GM18511 (cell line): ENCODE measurements at regions not wholly inside any gene's neighbourhood (a gene's known extent, or its start where the extent isn't known, plus 50 kb on each side); places are given as distances from the start of the nearest gene placed in this dataset.
A peak's percentile ranks its signal among the peaks of the same experiment; 100 is the strongest.

Experiments
- ATAC-seq: cut with Tn5 transposase; IDR thresholded peaks from one replicate; pipeline ENCODE4 v1.9.1; 2021; ENCODE audit warnings: mild to moderate bottlenecking, moderate library complexity; ENCODE audit not compliant: unreplicated experiment

DNA sequence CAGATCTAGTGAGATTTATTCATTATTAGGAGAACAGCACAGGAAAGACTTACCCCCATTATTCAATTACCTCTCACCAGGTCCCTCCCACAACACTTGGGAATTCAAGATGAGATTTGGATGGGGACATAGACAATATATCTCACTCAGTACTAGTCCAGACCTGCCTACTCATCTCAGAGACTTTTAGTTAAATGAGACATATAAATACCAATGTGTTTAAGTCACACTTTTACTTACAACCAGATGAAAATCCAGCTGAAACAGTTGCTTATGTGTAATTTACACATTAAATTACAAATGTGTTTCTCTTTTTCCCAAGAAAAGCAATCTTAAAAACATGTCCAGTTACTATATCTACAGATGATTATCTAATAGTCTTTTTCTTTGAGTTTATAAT lies 1145.6 kb downstream of the KCNT2 start:
- no peak for ATAC-seq

DNA sequence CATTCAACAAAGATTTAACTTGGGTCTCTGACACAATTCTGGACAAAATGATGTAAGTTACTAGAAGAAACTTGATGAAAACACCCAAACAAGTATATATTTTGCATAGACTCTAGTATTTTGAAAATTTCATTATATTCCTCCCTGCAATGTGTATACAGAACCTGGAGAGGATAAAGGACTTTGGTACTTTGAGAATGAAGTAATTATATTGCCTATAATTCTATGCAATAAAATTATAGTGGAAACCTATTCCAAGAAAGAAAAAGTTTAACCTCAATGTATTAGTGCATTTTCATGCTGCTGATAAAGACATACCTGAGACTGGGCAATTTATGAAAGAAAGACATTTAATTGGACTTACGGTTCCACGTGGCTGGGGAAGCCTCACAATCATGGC lies 1146.1 kb downstream of the KCNT2 start:
- ATAC-seq, result no peak

DNA sequence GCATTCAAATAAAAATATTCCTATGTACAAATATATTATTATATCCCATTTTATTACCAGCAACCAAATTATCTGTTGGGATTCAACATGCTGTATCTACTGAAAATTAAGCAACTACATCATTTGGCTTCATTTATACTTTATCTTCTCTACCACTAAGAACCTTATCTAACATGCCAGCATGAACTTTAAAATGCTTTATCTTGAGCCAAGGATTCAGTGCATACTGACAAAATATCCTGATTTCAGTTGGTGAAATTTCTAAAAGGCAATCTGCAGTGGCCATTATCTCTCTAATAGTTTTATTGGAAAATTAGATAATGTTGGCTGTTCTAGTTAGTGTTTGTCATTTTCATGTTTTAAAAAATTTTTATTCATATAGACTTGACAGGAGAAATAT lies 1149.9 kb downstream of the KCNT2 start:
- no peak for ATAC-seq

DNA sequence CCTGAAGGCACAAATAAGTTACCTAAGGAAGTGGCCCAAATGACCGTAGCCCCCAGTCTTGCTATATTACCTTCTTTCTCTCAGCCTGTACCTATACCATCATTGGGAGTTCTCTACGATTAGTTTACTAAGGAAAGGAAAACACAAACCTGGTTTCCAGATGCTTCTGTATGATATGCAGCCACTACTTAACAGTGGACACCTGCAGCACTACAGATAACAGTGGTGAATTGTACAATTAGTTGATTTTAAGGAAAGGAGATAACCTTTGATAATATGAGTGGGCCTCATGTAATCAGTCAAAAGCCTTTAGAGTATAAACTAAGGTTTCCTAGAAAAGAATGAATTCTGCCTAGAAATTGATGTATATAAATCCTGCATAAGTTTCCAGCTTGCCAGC lies 1157.4 kb downstream of the KCNT2 start:
- no peak for ATAC-seq

DNA sequence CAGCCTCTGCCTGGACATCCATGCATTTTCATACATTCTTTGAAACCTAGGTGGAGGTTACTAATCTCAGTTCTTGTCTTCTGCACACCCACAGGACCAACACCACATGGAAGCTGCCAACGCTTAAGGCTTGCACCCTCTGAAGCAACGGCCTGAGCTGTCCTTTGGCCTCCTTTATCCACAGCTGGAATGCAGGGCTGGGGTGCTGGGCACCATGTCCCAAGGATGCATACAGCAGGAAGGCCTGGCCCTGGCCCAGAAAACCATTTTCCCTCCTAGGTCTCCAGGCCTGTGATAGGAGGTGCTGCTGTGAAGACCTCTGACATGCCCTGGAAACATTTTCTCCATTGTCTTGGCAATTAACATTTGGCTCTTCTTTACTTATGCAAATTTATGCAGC lies 1168.6 kb downstream of the KCNT2 start:
- ATAC-seq, result no peak

DNA sequence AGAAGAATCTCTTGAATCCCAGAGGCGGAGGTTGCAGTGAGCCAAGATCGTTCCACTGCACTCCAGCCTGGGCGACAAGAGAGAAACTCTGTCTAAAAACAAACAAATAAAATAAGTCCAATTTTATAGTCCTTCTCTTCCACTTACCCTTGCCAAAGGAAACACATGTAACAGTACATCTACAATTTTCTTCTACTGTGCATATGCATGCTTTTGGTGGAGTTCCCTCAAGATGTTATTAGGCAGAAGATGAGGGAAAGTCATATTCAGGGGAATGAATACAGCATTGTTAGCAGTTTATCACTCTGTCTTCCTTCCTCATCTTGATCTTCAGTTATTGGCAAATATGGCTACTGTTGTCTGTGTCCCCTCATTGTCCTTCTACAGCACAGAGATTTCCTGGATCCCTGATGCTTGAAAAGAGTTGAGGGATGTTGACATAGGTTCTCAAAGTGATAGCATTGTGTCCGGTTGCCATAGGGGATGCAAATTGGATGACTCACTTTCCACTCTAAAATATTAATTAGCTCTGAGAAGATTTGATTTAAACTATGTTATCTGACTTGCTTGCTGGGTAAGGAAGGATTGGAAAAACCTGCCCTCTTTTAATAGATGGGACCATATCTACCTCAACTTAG lies 1173.6 kb downstream of the KCNT2 start:
- ATAC-seq, result no peak

DNA sequence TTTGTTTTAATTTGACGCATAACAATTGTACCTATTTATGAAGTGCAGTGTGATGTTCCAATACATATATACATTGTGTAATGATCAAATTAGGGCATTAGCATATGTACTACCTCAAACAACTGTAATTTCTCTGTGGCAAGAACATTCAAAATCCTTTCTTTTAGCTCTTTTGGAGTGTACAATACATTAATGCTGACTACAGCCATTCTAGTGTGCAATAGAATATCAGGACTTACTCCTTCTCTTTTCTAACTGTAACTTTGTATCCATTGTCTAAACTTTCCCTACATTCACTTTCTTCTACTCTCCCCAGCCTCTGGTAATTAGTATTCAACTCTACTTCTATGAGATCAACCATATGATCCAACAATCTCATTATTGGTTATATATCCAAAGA lies 1177.4 kb downstream of the KCNT2 start:
- no peak for ATAC-seq

DNA sequence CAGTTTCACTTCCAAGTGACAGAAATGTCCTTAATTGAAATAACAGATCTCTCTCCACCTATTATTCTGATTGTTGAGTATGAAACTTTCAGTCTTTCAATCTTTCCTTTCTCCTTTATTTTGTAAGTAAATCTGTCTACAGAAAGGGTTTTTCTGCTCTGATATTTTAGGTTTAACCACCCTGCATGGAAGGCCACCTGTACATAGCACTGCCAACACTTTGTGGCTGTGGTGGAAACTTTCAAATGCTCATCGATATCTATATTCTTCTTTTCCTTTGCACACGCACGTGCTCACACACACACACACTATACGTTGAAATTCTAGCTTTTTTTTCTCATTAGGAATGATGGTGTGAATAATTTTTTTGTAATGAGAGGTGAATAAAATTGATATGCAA lies 1179.3 kb downstream of the KCNT2 start:
- no peak for ATAC-seq

DNA sequence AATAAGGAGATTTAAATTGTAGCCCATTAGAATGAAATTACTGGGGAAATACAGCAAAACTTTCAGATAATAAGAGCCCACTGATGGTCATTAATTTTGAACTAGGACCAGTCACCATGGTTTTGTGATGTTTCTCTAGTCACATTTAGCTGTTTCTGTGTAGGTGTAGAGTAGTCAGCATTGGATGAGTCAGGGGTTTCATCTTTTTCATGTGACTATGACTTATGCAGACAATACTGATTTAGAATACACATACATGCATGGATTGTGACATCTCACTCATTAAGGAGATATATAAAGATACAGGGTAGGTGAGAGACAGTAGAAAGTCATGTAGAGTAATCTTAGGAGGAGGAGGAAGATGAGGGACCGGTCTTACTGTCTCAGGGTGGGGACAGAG lies 1192.7 kb downstream of the KCNT2 start:
- ATAC-seq, result no peak

DNA sequence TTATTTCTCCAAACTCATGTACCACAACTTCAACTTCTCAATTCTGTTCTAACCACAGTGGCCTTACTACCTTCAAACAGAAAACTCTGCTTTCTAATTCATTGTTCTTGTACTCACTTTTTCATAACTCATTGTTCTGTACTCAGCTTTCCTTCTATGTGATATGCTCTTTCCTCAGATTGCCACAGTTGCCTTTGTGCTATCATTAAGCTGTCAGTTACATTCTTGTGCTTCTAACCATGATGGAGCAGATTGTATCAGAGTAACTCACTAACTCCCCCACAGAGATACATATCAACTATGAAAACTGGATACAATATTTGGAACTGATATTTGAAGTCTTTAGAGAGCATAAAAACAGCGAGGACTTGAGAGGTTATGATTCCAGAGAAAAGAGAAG lies 1213.7 kb downstream of the KCNT2 start:
- ATAC-seq, result no peak

DNA sequence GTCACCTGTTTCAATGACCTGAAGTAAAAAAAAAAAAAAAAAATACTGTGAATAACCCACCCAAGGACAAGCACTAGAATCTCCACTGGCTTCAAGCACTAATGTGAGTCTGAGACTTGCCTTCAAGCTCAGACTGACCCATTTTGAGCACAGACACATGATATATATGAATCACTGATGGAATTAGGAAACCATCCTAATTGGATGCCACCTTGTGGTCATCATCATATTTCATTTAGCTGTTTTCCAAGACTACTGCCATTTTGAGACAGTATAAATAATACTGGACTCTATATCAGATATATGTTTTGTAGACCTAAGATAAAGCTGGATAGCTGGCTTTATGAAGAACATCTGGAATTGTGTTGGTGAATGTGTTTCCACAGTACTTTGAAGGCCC lies 1232.0 kb downstream of the KCNT2 start:
- peak; percentile 75 for ATAC-seq

DNA sequence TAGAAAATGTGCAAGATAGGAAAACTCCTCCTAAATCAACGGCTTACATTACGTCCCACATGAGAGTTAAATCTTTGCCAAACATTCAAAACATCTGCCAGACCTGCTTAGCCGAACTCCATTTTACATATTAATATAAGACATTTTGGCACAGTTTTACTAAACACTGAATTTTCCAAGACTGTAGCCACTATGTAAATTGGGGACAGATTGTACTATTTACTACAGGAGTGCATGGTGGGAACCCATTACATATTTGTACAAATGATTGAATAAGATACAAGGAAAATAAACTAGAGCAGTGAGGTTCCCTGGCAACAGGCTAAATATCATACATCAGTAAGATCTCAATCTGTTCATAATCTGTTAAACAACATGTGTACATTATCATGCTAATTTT lies 1234.4 kb downstream of the KCNT2 start:
- ATAC-seq, result no peak

DNA sequence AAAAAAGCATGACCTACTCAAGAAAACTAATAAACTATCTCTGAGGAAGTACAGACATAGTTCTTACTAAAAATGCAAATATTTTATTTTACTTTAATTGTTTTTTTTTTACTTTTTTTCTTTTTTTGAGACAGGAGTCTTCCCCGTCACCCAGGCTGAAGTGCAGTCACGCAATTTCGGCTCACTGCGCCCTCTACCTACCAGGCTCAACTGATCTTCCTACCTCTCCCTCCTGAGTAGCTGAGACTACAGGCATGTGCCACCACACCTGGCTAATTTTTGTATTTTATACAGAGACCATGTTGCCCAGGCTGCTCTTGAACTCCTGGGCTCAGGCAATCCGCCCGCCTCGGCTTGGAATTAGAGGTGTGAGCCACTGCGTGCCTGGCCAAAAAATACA lies 1263.1 kb downstream of the KCNT2 start:
- ATAC-seq, result no peak

DNA sequence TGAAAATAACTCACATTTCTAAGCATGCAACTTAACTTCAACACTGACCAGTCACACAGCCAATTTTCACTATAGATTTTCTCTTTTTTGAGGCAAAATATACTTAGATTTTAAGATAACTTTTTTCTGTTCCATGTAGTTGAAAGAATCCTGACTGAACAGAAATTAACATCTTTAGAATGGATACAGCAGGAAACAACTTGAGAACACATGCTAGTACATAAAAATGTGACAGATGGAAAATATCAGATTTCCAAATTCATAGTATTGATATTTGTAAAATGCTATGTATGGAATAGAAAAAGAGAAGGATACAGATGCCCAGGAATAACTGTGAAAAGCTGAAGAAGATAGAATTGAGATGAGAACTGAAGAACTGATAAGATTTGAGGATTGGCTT lies 1270.6 kb downstream of the KCNT2 start:
- no peak for ATAC-seq

DNA sequence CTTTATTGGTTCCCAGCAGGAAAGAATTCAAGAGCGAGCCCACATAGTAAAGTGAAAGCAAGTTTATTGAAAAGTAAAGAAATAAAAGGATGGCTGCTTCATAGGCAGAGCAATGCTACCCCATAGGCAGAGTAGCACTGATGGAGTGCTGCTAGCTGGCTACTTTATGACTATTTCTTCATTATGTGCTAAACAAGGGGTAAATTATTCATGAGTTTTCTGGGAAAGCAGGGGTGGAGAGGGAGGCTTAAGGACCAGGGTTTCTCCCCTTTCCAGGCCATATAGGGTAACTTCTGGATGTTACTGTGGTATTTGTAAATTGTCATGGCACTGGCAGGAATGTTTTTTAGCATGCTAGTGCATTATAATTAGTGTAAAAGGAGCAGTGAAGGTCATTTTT lies 1271.4 kb downstream of the KCNT2 start:
- no peak for ATAC-seq

DNA sequence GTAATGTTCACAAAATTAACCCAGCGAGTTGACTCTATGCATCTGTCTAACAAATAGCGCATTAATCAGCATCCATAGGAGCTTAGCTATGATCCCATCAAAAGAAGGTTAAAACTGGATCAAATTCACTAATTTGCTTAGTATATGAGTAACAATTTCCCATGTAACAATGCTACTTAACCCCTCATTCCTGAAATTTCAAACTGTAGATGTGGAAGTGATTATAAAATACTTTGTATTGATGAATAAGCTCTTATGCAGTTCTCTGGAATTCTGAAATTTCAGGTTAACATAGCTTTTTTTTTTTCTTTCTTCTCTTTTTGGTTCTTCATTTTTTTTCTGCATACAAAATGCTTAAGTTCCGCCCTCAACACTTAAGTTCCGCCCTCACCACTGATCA lies 1272.7 kb downstream of the KCNT2 start:
- ATAC-seq, result no peak

DNA sequence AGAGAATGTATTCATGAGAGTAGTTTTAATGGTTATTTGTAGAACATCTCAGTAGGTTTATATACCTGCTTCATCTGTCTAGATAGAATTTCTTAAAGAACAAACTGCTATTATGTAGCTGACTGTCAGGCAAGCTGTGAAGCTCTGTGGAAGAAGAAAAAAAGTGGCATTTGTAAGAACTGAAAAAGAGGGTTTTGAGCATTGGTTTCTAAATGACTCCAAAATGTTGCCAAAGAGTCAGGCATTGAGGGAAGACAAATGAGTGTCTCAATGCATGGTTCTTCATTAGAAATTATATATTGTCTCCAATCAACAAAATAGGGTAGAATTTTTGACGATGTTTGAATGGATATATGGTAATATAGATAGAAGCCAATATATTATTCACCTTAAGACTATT lies 1276.1 kb downstream of the KCNT2 start:
- peak; percentile 51 for ATAC-seq

DNA sequence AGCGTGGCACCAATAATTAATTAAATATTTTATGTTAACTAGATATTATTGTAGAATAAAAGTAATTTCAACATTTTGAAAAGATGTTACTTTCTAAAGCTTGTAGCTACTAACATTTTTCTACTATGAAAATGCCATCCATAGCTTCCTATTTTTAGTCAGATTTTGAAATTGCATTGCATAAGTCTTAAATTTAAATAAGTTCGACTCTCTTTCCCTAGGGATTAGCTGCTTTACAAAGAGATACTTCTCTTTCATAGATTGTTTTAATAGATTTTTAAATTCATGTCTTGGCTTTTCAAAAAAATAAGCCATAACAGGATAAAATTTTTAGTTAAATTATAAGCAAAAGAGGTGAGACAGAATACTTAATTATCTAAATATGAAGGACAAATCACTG lies 1279.6 kb downstream of the KCNT2 start:
- no peak for ATAC-seq

DNA sequence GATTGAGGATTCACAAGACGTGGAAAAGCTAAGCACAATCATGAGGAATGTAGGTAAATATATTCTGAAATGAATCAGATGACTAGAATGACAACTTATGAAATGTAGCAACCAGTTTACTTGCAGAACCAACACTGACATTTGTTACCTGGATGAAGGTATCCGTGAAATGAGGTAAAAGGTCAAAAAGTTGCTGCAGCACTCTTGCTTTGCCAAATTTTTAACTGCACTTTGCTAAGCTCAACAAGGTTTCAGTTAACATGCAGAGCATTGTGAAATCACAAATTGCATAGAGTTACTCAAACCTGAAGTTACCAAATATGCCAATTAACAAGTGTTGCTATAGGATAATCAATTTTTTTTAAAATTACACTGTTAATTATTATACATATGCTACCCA lies 1280.1 kb downstream of the KCNT2 start:
- ATAC-seq, result no peak

DNA sequence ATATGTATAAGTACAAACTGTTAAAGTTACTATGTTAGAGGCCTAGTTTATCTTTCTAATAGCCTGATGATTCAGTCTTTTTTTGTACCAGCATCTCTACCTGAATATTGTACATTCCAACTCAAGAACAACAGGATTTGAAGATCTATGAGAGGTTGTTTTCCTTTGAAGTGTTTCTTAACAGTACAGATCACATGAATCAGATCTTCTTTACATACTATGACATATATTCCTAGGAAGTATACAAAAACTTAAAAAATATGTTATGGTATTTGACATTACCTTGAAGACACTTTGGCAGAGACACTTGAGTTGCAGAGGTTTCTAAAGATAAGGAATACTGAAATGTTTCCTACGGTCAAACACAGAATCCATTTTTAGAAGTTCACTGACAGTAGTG lies 1280.9 kb downstream of the KCNT2 start:
- ATAC-seq, result no peak

DNA sequence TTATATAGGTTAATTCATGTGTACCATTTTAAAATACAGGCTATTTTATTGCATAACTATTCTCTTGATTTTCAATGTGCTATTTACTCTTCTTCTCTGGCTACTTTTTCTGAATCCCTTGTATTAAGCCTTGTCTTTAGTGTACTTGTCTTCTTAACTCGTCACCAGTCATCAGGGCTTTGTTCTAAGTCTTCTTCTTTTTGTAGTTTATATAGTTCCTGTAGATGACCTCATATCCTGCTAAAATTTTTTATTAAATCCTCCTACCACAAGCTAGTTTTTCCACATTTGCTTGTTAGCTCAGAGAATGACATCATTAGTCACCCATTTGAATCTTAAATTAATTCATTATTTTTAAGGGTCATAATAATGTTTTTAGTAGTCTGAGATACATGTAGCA lies 1281.9 kb downstream of the KCNT2 start:
- no peak for ATAC-seq

DNA sequence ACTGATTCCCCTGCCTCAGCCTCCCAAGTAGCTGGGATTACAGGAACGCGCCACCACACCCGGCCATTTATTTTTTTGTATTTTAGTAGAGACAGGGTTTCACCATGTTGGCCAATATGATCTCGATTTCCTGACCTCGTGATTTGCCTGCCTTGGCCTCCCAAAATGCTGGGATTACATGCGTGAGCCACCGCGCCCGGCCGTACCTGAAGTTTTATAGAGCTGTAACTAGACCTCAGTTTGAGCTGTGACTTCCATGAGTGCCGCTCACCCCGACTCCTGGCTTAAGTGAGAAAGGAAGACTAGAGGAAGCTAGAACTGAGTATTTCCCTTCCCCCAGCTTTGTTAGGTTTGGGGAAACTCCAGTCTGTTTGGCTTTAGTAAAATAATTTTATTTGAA lies 1283.1 kb downstream of the KCNT2 start:
- ATAC-seq, result no peak

DNA sequence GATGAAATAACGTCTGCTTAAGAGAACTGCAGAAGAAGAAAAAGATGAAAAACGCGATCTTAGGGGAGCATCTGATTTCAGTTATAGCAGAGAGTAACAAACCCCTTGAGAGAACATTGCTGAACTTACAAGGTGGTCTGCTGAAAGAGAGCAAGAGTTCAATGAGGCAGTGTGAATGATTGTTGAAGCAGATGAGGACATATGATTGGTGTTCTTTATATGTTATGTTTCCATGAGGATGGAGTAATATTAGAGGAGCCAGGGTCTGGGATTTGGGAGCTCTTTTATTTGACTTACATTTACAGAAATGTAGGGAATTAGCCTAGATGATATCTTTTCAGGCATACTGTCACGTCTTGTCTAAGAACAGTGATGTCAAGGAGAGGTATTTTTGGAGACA lies 1302.0 kb downstream of the KCNT2 start:
- ATAC-seq, result no peak

DNA sequence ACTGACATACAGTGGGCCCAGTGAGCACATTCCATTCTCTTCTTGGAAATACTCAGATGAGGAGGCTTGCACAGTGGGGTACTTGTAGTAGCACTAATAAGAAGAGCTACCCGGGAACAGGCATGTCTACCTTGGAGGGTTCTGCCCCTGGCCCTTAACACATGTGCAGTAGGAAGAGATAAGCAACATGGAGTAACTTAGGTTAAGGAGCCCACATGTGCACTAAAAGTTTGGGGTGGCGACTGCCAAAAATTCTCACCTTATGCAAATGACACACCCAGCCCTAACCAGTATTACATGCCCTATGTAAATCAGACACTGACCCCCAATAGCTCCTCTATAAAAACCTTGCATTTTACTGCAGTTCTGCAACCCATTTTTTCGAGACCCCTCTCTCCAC lies 1313.3 kb downstream of the KCNT2 start:
- ATAC-seq, result no peak
